SK-N-SH (cell line): ENCODE measurements at regions not wholly inside any gene's neighbourhood (a gene's known extent, or its start where the extent isn't known, plus 50 kb on each side); places are given as distances from the start of the nearest gene placed in this dataset.

Experiments used
- CTCF ChIA-PET: fragments of 300-600, 350-600 bp; formaldehyde crosslinking; extraction: SDS; loops from one replicate; lab custom pipeline; 2021; lab: Yijun Ruan, JAX
- POLR2A ChIA-PET: fragments of 350-600 bp; sonication (Branson Sonifier 250); formaldehyde crosslinking; extraction: SDS; loops from one replicate; lab custom pipeline; 2020; ENCODE audit warnings: antibody characterized with exemption, inconsistent platforms; lab: Yijun Ruan, JAX
- DNase-seq: peaks from one replicate; pipeline ENCODE4 v3.0.0; 2012
- H2AFZ ChIP-seq: fragments of 200-600 bp; sonication (generic); 2 replicates; pipeline ENCODE4 v1.8.1; 2016; ENCODE audit warnings: antibody characterized with exemption, mild to moderate bottlenecking, low read depth
- H3F3A ChIP-seq: fragments of 200-600 bp; sonication (generic); replicated peaks from 2 replicates; pipeline ENCODE3; 2016; ENCODE audit warnings: antibody characterized with exemption, mild to moderate bottlenecking; ENCODE audit not compliant: insufficient read depth
- H3K27ac ChIP-seq, 2 experiments: fragments of 200-500 bp in 1 of 2; fragments of 200-600 bp in 1 of 2; sonication (Bioruptor generic) in 1 of 2; sonication (generic), shearing (Covaris generic) in 1 of 2; 2 replicates each; pipeline versions ENCODE4 v1.5.1 to v1.6.1; 2014 to 2016; ENCODE audit warnings: low read depth in 2 of 2, inconsistent platforms in 1 of 2, low read length in 1 of 2, mild to moderate bottlenecking in 1 of 2, mixed read lengths in 1 of 2
- H3K27me3 ChIP-seq: fragments of 200-600 bp; sonication (generic), shearing (Covaris generic); 2 replicates; pipeline ENCODE4 v1.6.1; 2016; ENCODE audit warnings: mixed run types; ENCODE audit not compliant: insufficient read depth
- H3K36me3 ChIP-seq, 2 experiments: fragments of 200-500 bp in 1 of 2; fragments of 200-600 bp in 1 of 2; sonication (Bioruptor generic) in 1 of 2; sonication (generic) in 1 of 2; replicated peaks in 1 of 2; 2 replicates each; pipeline versions ENCODE3 to v1.5.1; 2014 to 2016; ENCODE audit warnings: low read length in 1 of 2, mild to moderate bottlenecking in 1 of 2; ENCODE audit not compliant: insufficient read depth in 2 of 2, control insufficient read depth in 1 of 2
- H3K4me1 ChIP-seq, 2 experiments: fragments of 200-500 bp in 1 of 2; fragments of 200-600 bp in 1 of 2; sonication (Bioruptor generic) in 1 of 2; sonication (generic), shearing (Covaris generic) in 1 of 2; 2 replicates each; pipeline versions ENCODE4 v1.5.1 to v1.6.1; 2014 to 2016; ENCODE audit warnings: low read depth in 1 of 2, low read length in 1 of 2, mixed run types in 1 of 2; ENCODE audit not compliant: insufficient read depth in 2 of 2, control insufficient read depth in 1 of 2
- H3K4me2 ChIP-seq: fragments of 200-600 bp; sonication (generic), shearing (Covaris generic); 2 replicates; pipeline ENCODE4 v1.6.1; 2017; ENCODE audit warnings: mixed run types
- H3K4me3 ChIP-seq, 2 experiments: fragments of 200-500 bp in 1 of 2; fragments of 200-600 bp in 1 of 2; sonication (Bioruptor generic) in 1 of 2; sonication (generic), shearing (Covaris generic) in 1 of 2; 2 replicates each; pipeline versions ENCODE4 v1.5.1 to v1.8.1; 2014 to 2016; ENCODE audit warnings: low read depth in 2 of 2, inconsistent platforms in 1 of 2, low read length in 1 of 2, mild to moderate bottlenecking in 1 of 2, mixed read lengths in 1 of 2, moderate library complexity in 1 of 2
- H3K79me2 ChIP-seq: fragments of 200-600 bp; sonication (generic); 2 replicates; pipeline ENCODE4 v1.8.1; 2017; ENCODE audit warnings: mild to moderate bottlenecking; ENCODE audit not compliant: insufficient read depth
- H3K9ac ChIP-seq: fragments of 200-600 bp; sonication (generic); 2 replicates; pipeline ENCODE4 v1.6.1; 2017; ENCODE audit warnings: mixed run types
- H3K9me2 ChIP-seq: fragments of 200-600 bp; sonication (generic); 2 replicates; pipeline ENCODE4 v1.6.1; 2017; ENCODE audit warnings: mixed run types
- H3K9me3 ChIP-seq: fragments of 200-600 bp; sonication (generic); 2 replicates; pipeline ENCODE4 v1.6.1; 2017; ENCODE audit warnings: mixed run types, mild to moderate bottlenecking, moderate library complexity
- H4K20me1 ChIP-seq: fragments of 200-600 bp; sonication (generic); 2 replicates; pipeline ENCODE4 v1.6.1; 2017; ENCODE audit warnings: mild to moderate bottlenecking, mixed run types; ENCODE audit not compliant: insufficient read depth
- CTCF ChIP-seq: fragments of 200-600 bp; sonication (generic); IDR thresholded peaks from 2 replicates; pipeline ENCODE4 v1.6.1; 2017; ENCODE audit warnings: antibody characterized with exemption, mild to moderate bottlenecking, moderate library complexity
- ELF1 ChIP-seq: IDR thresholded peaks from 2 replicates; pipeline ENCODE4 v1.4.0; 2012
- EP300 ChIP-seq, 2 experiments: IDR thresholded peaks; 2 replicates each; pipeline versions ENCODE4 v1.4.0 to v1.6.1; 2012; ENCODE audit warnings: borderline replicate concordance in 1 of 2, low read depth in 1 of 2, low read length in 1 of 2
- EZH2phosphoT487 ChIP-seq: fragments of 200-600 bp; sonication (generic); IDR thresholded peaks from 2 replicates; pipeline ENCODE4 v1.6.1; 2017; ENCODE audit warnings: low read depth, mixed run types, mild to moderate bottlenecking, antibody characterized with exemption, moderate library complexity, borderline replicate concordance
- FOSL2 ChIP-seq: IDR thresholded peaks from 2 replicates; pipeline ENCODE4 v1.4.0; 2012; ENCODE audit warnings: low read depth, mild to moderate bottlenecking, moderate library complexity, borderline replicate concordance
- FOXJ3 ChIP-seq: sonication (generic); formaldehyde crosslinking; IDR thresholded peaks from 2 replicates; pipeline ENCODE4 v1.5.1; 2020; ENCODE audit warnings: mild to moderate bottlenecking, missing genetic modification reagents
- FOXM1 ChIP-seq: IDR thresholded peaks from 2 replicates; pipeline ENCODE4 v1.4.0; 2012; ENCODE audit warnings: low read depth, mild to moderate bottlenecking
- GABPA ChIP-seq: IDR thresholded peaks from 2 replicates; pipeline ENCODE4 v1.4.0; 2012; ENCODE audit warnings: low read depth, mild to moderate bottlenecking
- JUND ChIP-seq: IDR thresholded peaks from 2 replicates; pipeline ENCODE4 v1.4.0; 2012
- MEF2A ChIP-seq: IDR thresholded peaks from 2 replicates; pipeline ENCODE4 v1.4.0; 2012; ENCODE audit warnings: low read depth, borderline replicate concordance
- MXI1 ChIP-seq: IDR thresholded peaks from 2 replicates; pipeline ENCODE4 v1.6.1; 2012; ENCODE audit warnings: mild to moderate bottlenecking, low read depth, low read length, improper control_type of control experiment
- NFIC ChIP-seq: IDR thresholded peaks from 2 replicates; pipeline ENCODE4 v1.4.0; 2012; ENCODE audit warnings: borderline replicate concordance
- PBX3 ChIP-seq: IDR thresholded peaks from 2 replicates; pipeline ENCODE4; 2012
- POLR2AphosphoS5 ChIP-seq: IDR thresholded peaks from 2 replicates; pipeline ENCODE4 v1.6.1; 2012; ENCODE audit warnings: low read depth, low read length
- RCOR1 ChIP-seq: fragments of 150-350 bp; IDR thresholded peaks from 2 replicates; pipeline ENCODE4 v1.6.1; 2017; ENCODE audit warnings: antibody characterized with exemption, low read length
- RXRA ChIP-seq: IDR thresholded peaks from 2 replicates; pipeline ENCODE4 v1.4.0; 2012; ENCODE audit warnings: low read depth, mild to moderate bottlenecking, borderline replicate concordance
- TAF1 ChIP-seq: IDR thresholded peaks from 2 replicates; pipeline ENCODE4 v1.6.1; 2012; ENCODE audit warnings: low read depth, mild to moderate bottlenecking, low read length, moderate library complexity, borderline replicate concordance
- TCF12 ChIP-seq: IDR thresholded peaks from 2 replicates; pipeline ENCODE4 v1.4.0; 2012
- TEAD4 ChIP-seq: IDR thresholded peaks from 2 replicates; pipeline ENCODE4 v1.4.0; 2012; ENCODE audit warnings: mild to moderate bottlenecking, borderline replicate concordance; ENCODE audit not compliant: insufficient read depth
- USF2 ChIP-seq: fragments of 150-350 bp; IDR thresholded peaks from 2 replicates; pipeline ENCODE4 v1.6.1; 2017; ENCODE audit warnings: antibody characterized with exemption, low read length, low read depth, borderline replicate concordance
- WGBS: methylation state at CpG from one replicate; pipeline ENCODE4 v1.1.6; 2017; ENCODE audit warnings: low lambda C conversion rate; 5-methylcytosine and 5-hydroxymethylcytosine counted together

GRCh38 chr2:176461098-176461808 lies 192.0 kb downstream of the MTX2 start:
- CTCF ChIA-PET, result interaction anchor here (1.2 to 2.5 kb wide), 5 partner anchors 12 to 321 kb away, joined by 3 to 9 read pairs (median 4); no protein-coding TSS in a partner anchor
- DNase-seq, result no peak
- POLR2A ChIA-PET, result no interaction called here

GRCh38 chr2:176461809-176462670 lies 192.8 kb downstream of the MTX2 start:
- 68% methylated on average over 5 of the region's 5 CpGs for WGBS
- Histone ChIP-seq H3K36me3 (no peaks in the 10 kb centered on the region), H3K9me2 (no peaks in the 10 kb centered on the region), H3K27ac (no peak overlapping the region), H3K4me1 (peaks cover 9 to 15% of the 10 kb centered on the region in 2 experiments; a peak in 3 of 4 replicates), H4K20me1 (no peaks in the 10 kb centered on the region), H3K79me2 (no peaks in the 10 kb centered on the region), H3K27me3 (no peaks in the 10 kb centered on the region), H3K4me2 (no peak overlapping the region), H3K9ac (no peak overlapping the region), H3F3A (peaks cover 4% of the 10 kb centered on the region), H3K9me3 (no peaks in the 10 kb centered on the region), H2AFZ (no peak overlapping the region), H3K4me3 (no peak overlapping the region)
- POLR2A ChIA-PET, result no interaction called here
- CTCF ChIA-PET, result interaction anchor here (0.6 to 2.5 kb wide), 6 partner anchors 13 to 322 kb away, joined by 3 to 9 read pairs (median 4); no protein-coding TSS in a partner anchor
- DNase-seq, result no peak
- TF ChIP-seq ELF1 (no peak), USF2 (no peak), EP300 (IDR thresholded peaks at IDR 0.05; ENCODE audit: borderline replicate concordance in 1 of 2, low read depth in 1 of 2, low read length in 1 of 2) (no peak), FOXM1 (no peak), RXRA (no peak), TAF1 (no peak), FOSL2 (no peak), PBX3 (no peak), FOXJ3 (CRISPR knock-in tag) (no peak), NFIC (no peak), MXI1 (no peak), POLR2AphosphoS5 (no peak), CTCF (no peak), TEAD4 (no peak), GABPA (no peak), EZH2phosphoT487 (no peak), MEF2A (no peak), RCOR1 (no peak)

More at GRCh38 chr2:176461098-176461808, 192.0 kb downstream of the MTX2 start:
- Histone ChIP-seq H3K9me2 (no peaks in the 10 kb centered on the region), H3K9me3 (no peaks in the 10 kb centered on the region), H3K4me2 (no peak overlapping the region), H3K4me1 (peaks cover 12 to 15% of the 10 kb centered on the region in 2 experiments; a peak in 3 of 4 replicates), H3K27me3 (no peaks in the 10 kb centered on the region), H3K27ac (no peak overlapping the region), H3K4me3 (no peak overlapping the region), H3K9ac (no peak overlapping the region), H4K20me1 (no peaks in the 10 kb centered on the region), H3K36me3 (no peaks in the 10 kb centered on the region), H2AFZ (peak overlapping the region; percentile 69), H3F3A (peaks cover 4% of the 10 kb centered on the region), H3K79me2 (no peaks in the 10 kb centered on the region)
- WGBS, result 66% methylated on average over 5 of the region's 5 CpGs
- TF ChIP-seq GABPA, result no peak
- peak in 1 of 2 experiments; percentile 29; a peak in 1 of 4 replicates for TF ChIP-seq EP300 (IDR thresholded peaks at IDR 0.05; ENCODE audit: borderline replicate concordance in 1 of 2, low read depth in 1 of 2, low read length in 1 of 2)
- TF ChIP-seq MEF2A, result no peak
- TF ChIP-seq TCF12, result peak; percentile 28
- peak; percentile 44 for TF ChIP-seq JUND
- peak; percentile 25; the same call in 1 of the 2 replicates for TF ChIP-seq FOSL2
